ENCODE measurements at regions not wholly inside any gene's neighbourhood (a gene's known extent, or its start where the extent isn't known, plus 50 kb on each side); places are given as distances from the start of the nearest gene placed in this dataset.

GRCh38 chr6:147853574-147853973, 345.1 kb downstream of the SAMD5 start:
- no peak for TF ChIP-seq SRF (IDR thresholded peaks at IDR 0.05; ENCODE audit: low read depth)
- no peak for TF ChIP-seq CTCF (IDR thresholded peaks at IDR 0.05 in 2 of 3, conservative IDR thresholded peaks at IDR 0.05 in 1 of 3; ENCODE audit: borderline replicate concordance in 1 of 3, insufficient read depth in 1 of 3, low read depth in 2 of 3, low read length in 2 of 3)
- TF ChIP-seq POLR2A (IDR thresholded peaks at IDR 0.05; ENCODE audit: borderline replicate concordance, extremely low read depth, insufficient read depth, insufficient read length), result no peak
- no peak for TF ChIP-seq POLR2AphosphoS5 (IDR thresholded peaks at IDR 0.05; ENCODE audit: low read depth, low read length)
- no peak for TF ChIP-seq EZH2 (IDR thresholded peaks at IDR 0.05)
- TF ChIP-seq EGR1 (IDR thresholded peaks at IDR 0.05; ENCODE audit: low read depth), result no peak
- no peak for TF ChIP-seq MAX (IDR thresholded peaks at IDR 0.05)
- no peak for TF ChIP-seq REST (IDR thresholded peaks at IDR 0.05; ENCODE audit: low read depth)
- TF ChIP-seq YY1 (IDR thresholded peaks at IDR 0.05; ENCODE audit: extremely low read depth, insufficient replicate concordance, low read depth, low read length), result no peak
- no peak for TF ChIP-seq ZBTB33 (IDR thresholded peaks at IDR 0.05; ENCODE audit: extremely low read depth, insufficient replicate concordance, low read length)
- TF ChIP-seq EZH2phosphoT487 (IDR thresholded peaks at IDR 0.05; ENCODE audit: borderline replicate concordance), result no peak
- no peak for TF ChIP-seq FOSL1 (IDR thresholded peaks at IDR 0.05; ENCODE audit: low read depth)
